SIG-M5 treated with dmso at 0.1 percent for 504 hours (cell line): ENCODE measurements at regions not wholly inside any gene's neighbourhood (a gene's known extent, or its start where the extent isn't known, plus 50 kb on each side); places are given as distances from the start of the nearest gene placed in this dataset.
"Not testable (repeated sequence)": the region's sequence is repeated elsewhere in the genome, so short reads cannot be mapped to it uniquely, and the experiment has no call there.

Source experiments
- DNase-seq: peaks from one replicate; lab custom pipeline; 2025; ENCODE audit not compliant: unreplicated experiment; lab: John Stamatoyannopoulos, UW

DNA sequence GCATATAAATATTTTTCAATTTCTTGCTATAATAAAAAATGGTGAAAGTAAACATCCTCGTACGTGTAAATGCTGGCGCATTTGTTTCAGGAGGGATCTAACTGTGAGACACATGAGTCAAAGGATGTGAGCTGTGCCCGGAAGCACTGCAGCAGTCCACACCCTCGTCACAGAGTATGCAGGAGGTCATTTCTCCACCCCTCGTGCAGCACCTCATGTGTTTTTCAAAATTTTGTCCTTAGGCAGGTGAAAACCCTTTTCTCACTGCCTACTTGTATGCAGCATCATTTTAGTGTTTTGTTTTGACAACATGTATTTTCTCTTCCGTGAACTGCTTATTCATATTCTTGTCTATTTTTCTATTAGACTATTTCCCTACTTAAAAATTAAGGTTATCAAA is 162.7 kb downstream of the AVL9 start:
- no peak for DNase-seq

DNA sequence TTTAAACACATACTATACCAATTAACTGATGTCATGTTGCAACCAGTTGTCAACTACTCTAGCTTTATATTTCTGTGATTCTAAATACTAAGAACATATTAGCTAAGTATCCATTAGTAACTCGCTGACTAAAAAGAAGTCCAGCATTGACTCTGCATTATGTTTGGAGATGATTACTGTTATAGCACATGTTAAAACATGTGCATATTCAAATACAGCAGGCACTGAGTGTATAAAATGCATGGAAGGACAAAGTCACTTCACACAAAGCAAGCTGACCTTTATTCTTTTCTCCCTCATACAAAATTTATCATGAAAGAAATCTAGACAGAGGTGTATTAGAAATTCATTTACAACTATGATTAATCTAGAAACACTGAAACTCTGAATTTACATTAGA is 159.3 kb downstream of the AVL9 start:
- not testable (repeated sequence) for DNase-seq

DNA sequence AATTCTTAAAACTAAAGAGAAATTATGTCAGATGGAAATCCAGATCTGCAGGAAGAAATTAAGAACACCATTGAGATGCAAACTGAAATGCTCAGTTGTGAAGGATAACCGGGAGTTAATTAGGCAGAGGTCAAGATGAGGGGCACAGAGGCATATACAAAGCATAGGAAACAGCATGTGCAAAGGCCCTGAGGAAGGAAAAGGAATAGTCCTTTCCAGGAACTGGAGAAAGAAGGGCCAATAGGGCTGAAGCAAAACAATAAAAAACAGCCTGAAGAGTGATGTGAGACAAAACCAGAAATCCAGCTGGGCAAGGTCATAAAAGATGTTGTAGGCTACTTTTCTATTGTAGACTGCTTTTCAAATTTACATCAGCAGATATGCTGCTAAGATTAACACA is 155.1 kb downstream of the AVL9 start:
- DNase-seq, result not testable (repeated sequence)

- DNase-seq, result no peak
Measured at GRCh38 chr7:32648408-32649156, 153.3 kb downstream of the AVL9 start.

GRCh38 chr7:32645255-32645654 is 150.0 kb downstream of the AVL9 start:
- not testable (repeated sequence) for DNase-seq

DNA sequence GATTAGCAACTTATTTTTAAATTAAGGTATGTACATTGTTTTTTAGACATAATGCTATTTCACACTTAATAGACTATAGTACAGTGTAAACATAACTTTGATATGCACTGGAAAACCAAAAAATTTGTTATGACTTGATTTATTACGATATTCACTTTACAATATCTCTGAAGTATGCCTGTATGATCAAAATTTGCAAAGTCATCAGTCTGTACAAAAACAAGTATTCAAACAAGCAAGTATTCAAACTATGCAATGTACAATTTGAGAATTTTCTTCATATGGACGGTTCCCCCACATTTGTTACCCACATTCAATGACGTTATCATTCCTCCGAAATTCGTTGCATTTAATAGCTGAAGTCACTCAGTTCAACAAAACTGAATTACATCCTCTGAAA is 147.9 kb downstream of the AVL9 start:
- no peak for DNase-seq

GRCh38 chr7:32639122-32639521 is 143.8 kb downstream of the AVL9 start:
- DNase-seq, result no peak

GRCh38 chr7:32638479-32639121 is 143.3 kb downstream of the AVL9 start:
- peak; percentile 89 for DNase-seq
